22Rv1 (cell line): ENCODE measurements at regions not wholly inside any gene's neighbourhood (a gene's known extent, or its start where the extent isn't known, plus 50 kb on each side); places are given as distances from the start of the nearest gene placed in this dataset.

Experiments
- CTCF ChIP-seq: fragments of 450-650 bp; IDR thresholded peaks from 2 replicates; pipeline ENCODE4 v1.5.1; 2017; ENCODE audit warnings: mild to moderate bottlenecking
- ZFX ChIP-seq: fragments of 450-650 bp; IDR thresholded peaks from 2 replicates; pipeline ENCODE4 v1.6.1; 2017; ENCODE audit warnings: antibody characterized with exemption, borderline replicate concordance

- TF ChIP-seq CTCF (no peak), ZFX (no peak)
Measured at GRCh38 chr2:142462306-142462705, 331.5 kb upstream of the LRP1B start.
